ENCODE measurements at regions not wholly inside any gene's neighbourhood (a gene's known extent, or its start where the extent isn't known, plus 50 kb on each side); places are given as distances from the start of the nearest gene placed in this dataset.
A peak's percentile ranks its signal among the peaks of the same experiment; 100 is the strongest.

GRCh38 chr7:118028226-118028625, 155.0 kb upstream of the CTTNBP2 start:
- dilution Hi-C loops (cut with MboI; ENCODE audit: extremely low pct_ligation_motif_present, low sequenced_read_pairs) = no loop called here
- H3K27ac ChIP-seq (ENCODE audit: control insufficient read depth, insufficient read depth, low read length) = no peak overlapping the region
- H3K4me1 ChIP-seq (ENCODE audit: control insufficient read depth, extremely low read depth, insufficient read depth, low read length) = no peaks in the 10 kb centered on the region
- no peaks in the 10 kb centered on the region for H4K20me1 ChIP-seq (ENCODE audit: control insufficient read depth, extremely low read depth, insufficient read depth, low read length)
- H3K9me3 ChIP-seq (ENCODE audit: control insufficient read depth, low read depth, low read length) = no peaks in the 10 kb centered on the region
- H2AFZ ChIP-seq (ENCODE audit: control insufficient read depth, low read length) = no peak overlapping the region
- H3K79me2 ChIP-seq (ENCODE audit: control insufficient read depth, insufficient read depth, low read length) = no peaks in the 10 kb centered on the region
- no peak for DNase-seq (ENCODE audit: low read depth, low spot score)
- TF ChIP-seq EZH2 (IDR thresholded peaks at IDR 0.05; ENCODE audit: low read length) (no peak), CTCF (optimal IDR thresholded peaks at IDR 0.05 in 1 of 3, IDR thresholded peaks at IDR 0.05 in 1 of 3, conservative IDR thresholded peaks at IDR 0.05 in 1 of 3; ENCODE audit: extremely low read depth in 1 of 3, insufficient read depth in 2 of 3, low read length in 3 of 3) (no peak)
- FAIRE-seq = no peak
- no peak overlapping the region for H3K4me3 ChIP-seq (ENCODE audit: control insufficient read depth in 2 of 3, extremely low read depth in 1 of 3, insufficient read depth in 2 of 3, low read depth in 1 of 3, low read length in 3 of 3)
- no peaks in the 10 kb centered on the region for H3K27me3 ChIP-seq (ENCODE audit: control insufficient read depth, extremely low read depth, insufficient read depth, low read length)
- H3K9me1 ChIP-seq (ENCODE audit: control insufficient read depth, extremely low read depth, insufficient read depth, low read length) = no peaks in the 10 kb centered on the region
- H3K4me2 ChIP-seq (ENCODE audit: control insufficient read depth, extremely low read depth, insufficient read depth, low read depth, low read length) = no peak overlapping the region
- no peaks in the 10 kb centered on the region for H3K36me3 ChIP-seq (ENCODE audit: control insufficient read depth in 2 of 2, extremely low read depth in 1 of 2, insufficient read depth in 2 of 2, low read length in 2 of 2)
- H3K9ac ChIP-seq (ENCODE audit: control insufficient read depth, extremely low read depth, insufficient read depth, low read length) = no peak overlapping the region

DNA sequence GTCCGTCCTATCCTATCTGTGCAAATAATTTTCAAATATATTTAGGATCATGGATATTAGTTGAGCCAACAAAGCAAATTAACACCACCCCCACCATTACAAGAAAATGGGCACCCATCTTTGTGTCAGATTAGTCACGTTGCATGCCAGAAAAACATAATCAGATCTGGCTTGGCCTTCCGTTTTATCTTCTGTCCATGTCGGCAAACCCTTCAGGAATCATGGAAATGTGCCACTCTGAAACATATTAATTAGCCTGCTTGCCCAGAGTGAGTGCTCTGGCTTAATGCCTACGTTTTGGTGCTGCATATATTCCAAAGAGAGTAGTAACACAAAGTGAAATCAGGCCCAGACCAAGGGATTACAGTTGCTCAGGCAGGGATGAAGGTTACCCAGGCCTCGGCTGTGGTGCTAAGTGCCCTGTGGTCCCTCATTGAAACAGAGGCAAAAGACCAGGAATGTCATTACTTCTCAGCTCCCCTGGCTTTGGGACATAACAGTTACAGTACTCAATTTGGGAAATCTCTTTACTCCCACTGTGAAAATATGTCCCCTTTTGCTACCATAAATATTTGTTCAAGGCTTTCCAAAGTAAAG, 154.0 kb upstream of the LSM8 start:
- Histone ChIP-seq H4K20me1 (ENCODE audit: control insufficient read depth, extremely low read depth, insufficient read depth, low read length) (no peaks in the 10 kb centered on the region), H3K9me3 (ENCODE audit: control insufficient read depth, low read depth, low read length) (no peaks in the 10 kb centered on the region), H3K4me1 (ENCODE audit: control insufficient read depth, extremely low read depth, insufficient read depth, low read length) (no peaks in the 10 kb centered on the region), H3K4me3 (ENCODE audit: control insufficient read depth in 2 of 3, extremely low read depth in 1 of 3, insufficient read depth in 2 of 3, low read depth in 1 of 3, low read length in 3 of 3) (no peak overlapping the region), H3K4me2 (ENCODE audit: control insufficient read depth, extremely low read depth, insufficient read depth, low read depth, low read length) (no peak overlapping the region), H3K27ac (ENCODE audit: control insufficient read depth, insufficient read depth, low read length) (no peak overlapping the region), H3K36me3 (ENCODE audit: control insufficient read depth in 2 of 2, extremely low read depth in 1 of 2, insufficient read depth in 2 of 2, low read length in 2 of 2) (no peaks in the 10 kb centered on the region), H3K9ac (ENCODE audit: control insufficient read depth, extremely low read depth, insufficient read depth, low read length) (no peak overlapping the region), H3K9me1 (ENCODE audit: control insufficient read depth, extremely low read depth, insufficient read depth, low read length) (no peaks in the 10 kb centered on the region), H3K27me3 (ENCODE audit: control insufficient read depth, extremely low read depth, insufficient read depth, low read length) (no peaks in the 10 kb centered on the region), H3K79me2 (ENCODE audit: control insufficient read depth, insufficient read depth, low read length) (no peaks in the 10 kb centered on the region), H2AFZ (ENCODE audit: control insufficient read depth, low read length) (peak overlapping the region; percentile 17)
- dilution Hi-C loops (cut with MboI; ENCODE audit: extremely low pct_ligation_motif_present, low sequenced_read_pairs) = no loop called here
- no peak for DNase-seq (ENCODE audit: low read depth, low spot score)
- FAIRE-seq = no peak
- no peak for TF ChIP-seq EZH2 (IDR thresholded peaks at IDR 0.05; ENCODE audit: low read length)
- TF ChIP-seq CTCF (optimal IDR thresholded peaks at IDR 0.05 in 1 of 3, IDR thresholded peaks at IDR 0.05 in 1 of 3, conservative IDR thresholded peaks at IDR 0.05 in 1 of 3; ENCODE audit: extremely low read depth in 1 of 3, insufficient read depth in 2 of 3, low read length in 3 of 3) = no peak

Measured in keratinocyte (primary cell).